ENCODE measurements at regions not wholly inside any gene's neighbourhood (a gene's known extent, or its start where the extent isn't known, plus 50 kb on each side); places are given as distances from the start of the nearest gene placed in this dataset.

- no peak for TF ChIP-seq CTCF (conservative IDR thresholded peaks at IDR 0.05)
- no peak overlapping the region for H2BK120ac ChIP-seq (ENCODE audit: low read depth, low read length, poor library complexity, severe bottlenecking)
- H3K23ac ChIP-seq (ENCODE audit: insufficient read length, low read depth, low read length), result no peak overlapping the region
- no peak overlapping the region for H3K4me3 Mint-ChIP-seq
- H2BK20ac ChIP-seq (ENCODE audit: low read depth, low read length, poor library complexity, severe bottlenecking), result no peak overlapping the region
- no peaks in the 10 kb centered on the region for H3K79me2 ChIP-seq (ENCODE audit: insufficient read depth, low read length)
- no peak overlapping the region for H2BK12ac ChIP-seq (ENCODE audit: insufficient read length, low read depth, low read length)
- DNase-seq, result peak; percentile 62
- WGBS (ENCODE audit: extremely low coverage, insufficient read length, low lambda C conversion rate), result no CpG with 5 or more reads among the region's 3 CpGs
- no peaks in the 10 kb centered on the region for H3K23me2 ChIP-seq (ENCODE audit: insufficient read length, low read depth, low read length, poor library complexity, severe bottlenecking)
- no peaks in the 10 kb centered on the region for H3K79me1 ChIP-seq (ENCODE audit: insufficient read depth, low read depth, low read length, poor library complexity, severe bottlenecking)
- peaks cover 14 to 23% of the 10 kb centered on the region in 2 experiments for H3K4me1 Mint-ChIP-seq
- H3K27me3 ChIP-seq (ENCODE audit: insufficient read depth, low read length), result no peaks in the 10 kb centered on the region
- H2BK15ac ChIP-seq (ENCODE audit: low read depth, low read length), result no peak overlapping the region
- no peak overlapping the region for H3T11ph ChIP-seq (ENCODE audit: low read length)
- H3K27ac Mint-ChIP-seq, result peak overlapping the region; percentile 25 to 90 (median 81); a peak in 4 of 7 replicates
- H3K18ac ChIP-seq (ENCODE audit: insufficient read length, low read depth, low read length), result no peak overlapping the region
- no peak overlapping the region for H4K5ac ChIP-seq (ENCODE audit: insufficient read length, low read depth, low read length)
- H3K9me3 ChIP-seq (ENCODE audit: control insufficient read depth, low read depth, low read length), result no peaks in the 10 kb centered on the region
- H3K27ac ChIP-seq (ENCODE audit: insufficient read length, low read depth, low read length), result no peak overlapping the region
- no peak overlapping the region for H2AK5ac ChIP-seq (ENCODE audit: insufficient read length, low read length)
- no peak overlapping the region for H2BK5ac ChIP-seq (ENCODE audit: insufficient read length, low read length)
- H4K91ac ChIP-seq (ENCODE audit: insufficient read length, low read depth, low read length), result no peak overlapping the region
- H3K4ac ChIP-seq (ENCODE audit: low read depth, low read length), result no peak overlapping the region
- H4K20me1 ChIP-seq (ENCODE audit: control insufficient read depth, insufficient read depth, insufficient read length), result no peaks in the 10 kb centered on the region
- no peaks in the 10 kb centered on the region for H3K4me1 ChIP-seq (ENCODE audit: insufficient read depth, low read length)
- H3K14ac ChIP-seq (ENCODE audit: insufficient read depth, low read length), result no peak overlapping the region
- H2AFZ ChIP-seq (ENCODE audit: low read length), result no peak overlapping the region
- H3K27me3 Mint-ChIP-seq (ENCODE audit: low read depth), result no peaks in the 10 kb centered on the region
- H3K4me2 ChIP-seq (ENCODE audit: insufficient read depth, insufficient read length, low read length), result no peak overlapping the region
- peaks cover 2 to 25% (median 6%) of the 10 kb centered on the region in 3 experiments; a peak in 4 of 7 replicates for H3K36me3 Mint-ChIP-seq (ENCODE audit: insufficient read depth in 1 of 3, low read depth in 3 of 3)
- peaks cover 6 to 8% of the 10 kb centered on the region in 2 experiments; a peak in 2 of 5 replicates for H3K9me3 Mint-ChIP-seq
- no peak overlapping the region for H3K56ac ChIP-seq (ENCODE audit: insufficient read length, low read depth, low read length)
- no peak overlapping the region for H3K9ac ChIP-seq (ENCODE audit: extremely low read depth, insufficient read length, low read length)
- no peak overlapping the region for H4K8ac ChIP-seq (replicated peaks; ENCODE audit: insufficient read length, low read depth, low read length)
Observed at GRCh38 chr16:63714876-63715275, 1407.0 kb downstream of the CDH11 start.

Data from H9 (cell line).